Fibroblast of lung (primary cell): ENCODE measurements at regions not wholly inside any gene's neighbourhood (a gene's known extent, or its start where the extent isn't known, plus 50 kb on each side); places are given as distances from the start of the nearest gene placed in this dataset.

Experiments used
- DNase-seq, 2 donors: peaks; one replicate each; pipeline versions ENCODE4 v3.0.0 to v3.0.0-alpha.2; 2010; ENCODE audit warnings: low read depth in 2 of 2
- H2AFZ ChIP-seq: 2 replicates; pipeline ENCODE4 v1.5.1; 2012; ENCODE audit warnings: low read length, control low read depth, inconsistent platforms
- H3K27ac ChIP-seq: 2 replicates; pipeline ENCODE4 v1.5.1; 2011; ENCODE audit warnings: low read length, control low read depth; ENCODE audit not compliant: insufficient read depth
- H3K27me3 ChIP-seq: 2 replicates; pipeline ENCODE4 v1.5.1; 2011; ENCODE audit warnings: mild to moderate bottlenecking, low read length; ENCODE audit not compliant: control insufficient read depth, insufficient read depth
- H3K36me3 ChIP-seq: 2 replicates; pipeline ENCODE4 v1.5.1; 2011; ENCODE audit warnings: low read length; ENCODE audit not compliant: control insufficient read depth, insufficient read depth
- H3K4me1 ChIP-seq: 2 replicates; pipeline ENCODE4 v1.5.1; 2011; ENCODE audit warnings: low read length; ENCODE audit not compliant: control insufficient read depth, insufficient read depth; ENCODE audit errors: extremely low read depth
- H3K4me2 ChIP-seq: 2 replicates; pipeline ENCODE4 v1.5.1; 2011; ENCODE audit warnings: low read length, control low read depth; ENCODE audit not compliant: insufficient read depth; ENCODE audit errors: extremely low read depth
- H3K4me3 ChIP-seq, 4 experiments: fragments of 200-600 bp in 1 of 4; sonication (generic) in 1 of 4; replicated peaks in 1 of 4; 2 replicates each; pipeline ENCODE4 v1.5.1; 2011 to 2016; ENCODE audit warnings: low read length in 4 of 4, low read depth in 3 of 4, mild to moderate bottlenecking in 3 of 4, control low read depth in 2 of 4, inconsistent platforms in 1 of 4, mixed read lengths in 1 of 4; ENCODE audit not compliant: insufficient read depth in 1 of 4; ENCODE audit errors: control extremely low read depth in 1 of 4
- H3K79me2 ChIP-seq: 2 replicates; pipeline ENCODE4 v1.5.1; 2012; ENCODE audit warnings: mild to moderate bottlenecking, low read length, inconsistent platforms; ENCODE audit not compliant: control insufficient read depth, insufficient read depth
- H3K9ac ChIP-seq: 2 replicates; pipeline ENCODE4 v1.5.1; 2011; ENCODE audit warnings: mild to moderate bottlenecking, low read length, control low read depth; ENCODE audit not compliant: insufficient read depth
- H3K9me3 ChIP-seq: 2 replicates; pipeline ENCODE4 v1.5.1; 2012; ENCODE audit warnings: low read depth, low read length; ENCODE audit not compliant: control insufficient read depth, insufficient read depth
- H4K20me1 ChIP-seq: 2 replicates; pipeline ENCODE4 v1.5.1; 2011; ENCODE audit warnings: low read length; ENCODE audit not compliant: control insufficient read depth, insufficient read depth; ENCODE audit errors: extremely low read depth
- EZH2 ChIP-seq: IDR thresholded peaks from 2 replicates; pipeline ENCODE4 v1.5.1; 2012; ENCODE audit warnings: low read length, control low read depth, mild to moderate bottlenecking; ENCODE audit errors: missing control alignments
- TF ChIP-seq, protein P1 (sequence below), 2 donors: IDR thresholded peaks in 1 of 2; conservative IDR thresholded peaks in 1 of 2; 1 replicate in 1 of 2; 2 replicates in 1 of 2; pipeline ENCODE4 v1.5.1; 2011 to 2012; ENCODE audit warnings: low read length in 2 of 2, control low read depth in 1 of 2, inconsistent platforms in 1 of 2, low read depth in 1 of 2, mild to moderate bottlenecking in 1 of 2

DNA sequence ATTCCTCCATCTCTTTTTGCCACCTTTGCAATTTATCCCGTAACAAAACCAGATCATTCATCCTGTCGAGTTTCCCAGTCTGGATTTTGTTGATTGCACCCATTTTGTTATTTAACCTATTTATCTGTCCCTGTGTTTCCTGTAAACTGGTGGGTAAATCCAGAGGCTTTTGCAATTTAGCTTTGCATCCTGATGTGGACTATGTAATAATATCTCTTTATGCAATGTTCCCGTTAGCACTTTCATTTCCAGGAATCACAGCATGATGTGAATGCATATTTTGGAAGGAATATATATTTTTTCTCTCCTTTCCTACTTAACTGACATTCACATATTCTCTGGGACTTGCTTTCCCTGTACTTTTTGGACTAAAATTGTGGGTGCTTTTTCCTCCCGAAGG is 240.3 kb upstream of the GAS1 start:
- DNase-seq = no peak
- Histone ChIP-seq H3K9me3 (no peaks in the 10 kb centered on the region), H3K79me2 (no peaks in the 10 kb centered on the region), H3K4me2 (no peak overlapping the region), H3K4me3 (no peak overlapping the region), H3K27ac (no peak overlapping the region), H4K20me1 (no peaks in the 10 kb centered on the region), H3K4me1 (no peaks in the 10 kb centered on the region), H3K27me3 (no peaks in the 10 kb centered on the region), H2AFZ (no peak overlapping the region), H3K9ac (no peak overlapping the region), H3K36me3 (no peaks in the 10 kb centered on the region)
- TF ChIP-seq EZH2 = no peak
- TF ChIP-seq, protein P1, sequence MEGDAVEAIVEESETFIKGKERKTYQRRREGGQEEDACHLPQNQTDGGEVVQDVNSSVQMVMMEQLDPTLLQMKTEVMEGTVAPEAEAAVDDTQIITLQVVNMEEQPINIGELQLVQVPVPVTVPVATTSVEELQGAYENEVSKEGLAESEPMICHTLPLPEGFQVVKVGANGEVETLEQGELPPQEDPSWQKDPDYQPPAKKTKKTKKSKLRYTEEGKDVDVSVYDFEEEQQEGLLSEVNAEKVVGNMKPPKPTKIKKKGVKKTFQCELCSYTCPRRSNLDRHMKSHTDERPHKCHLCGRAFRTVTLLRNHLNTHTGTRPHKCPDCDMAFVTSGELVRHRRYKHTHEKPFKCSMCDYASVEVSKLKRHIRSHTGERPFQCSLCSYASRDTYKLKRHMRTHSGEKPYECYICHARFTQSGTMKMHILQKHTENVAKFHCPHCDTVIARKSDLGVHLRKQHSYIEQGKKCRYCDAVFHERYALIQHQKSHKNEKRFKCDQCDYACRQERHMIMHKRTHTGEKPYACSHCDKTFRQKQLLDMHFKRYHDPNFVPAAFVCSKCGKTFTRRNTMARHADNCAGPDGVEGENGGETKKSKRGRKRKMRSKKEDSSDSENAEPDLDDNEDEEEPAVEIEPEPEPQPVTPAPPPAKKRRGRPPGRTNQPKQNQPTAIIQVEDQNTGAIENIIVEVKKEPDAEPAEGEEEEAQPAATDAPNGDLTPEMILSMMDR (conservative IDR thresholded peaks at IDR 0.05 in 1 of 2, IDR thresholded peaks at IDR 0.05 in 1 of 2; ENCODE audit: low read depth in 1 of 2, low read length in 2 of 2) = no peak

DNA sequence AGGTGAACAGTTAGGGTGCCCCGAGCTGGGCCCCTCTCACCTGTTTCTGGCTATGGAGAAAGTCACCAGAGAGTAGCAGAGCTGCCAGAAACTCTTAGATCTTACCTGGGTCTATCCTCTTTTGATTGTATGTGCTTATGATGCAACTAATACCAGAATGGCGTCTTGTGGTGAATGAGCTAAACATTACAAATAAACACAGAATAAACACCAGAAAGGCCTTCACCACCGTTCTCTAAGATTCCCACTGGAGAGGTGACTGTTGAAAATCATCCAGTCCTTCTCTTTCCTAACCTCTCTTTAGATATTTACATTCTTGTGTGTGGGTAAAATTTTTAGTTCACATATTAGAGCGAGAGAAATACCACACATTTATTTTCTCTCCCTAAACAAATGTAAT is 241.7 kb upstream of the GAS1 start:
- peaks cover 2% of the 10 kb centered on the region for H3K4me1 ChIP-seq
- no peak overlapping the region for H3K9ac ChIP-seq
- no peaks in the 10 kb centered on the region for H4K20me1 ChIP-seq
- H3K4me2 ChIP-seq = no peak overlapping the region
- no peak overlapping the region for H2AFZ ChIP-seq
- no peak overlapping the region for H3K27ac ChIP-seq
- TF ChIP-seq, protein P1 (conservative IDR thresholded peaks at IDR 0.05 in 1 of 2, IDR thresholded peaks at IDR 0.05 in 1 of 2; ENCODE audit: low read depth in 1 of 2, low read length in 2 of 2) = no peak
- TF ChIP-seq EZH2 = no peak
- H3K4me3 ChIP-seq = no peak overlapping the region
- no peaks in the 10 kb centered on the region for H3K79me2 ChIP-seq
- no peaks in the 10 kb centered on the region for H3K9me3 ChIP-seq
- H3K27me3 ChIP-seq = no peaks in the 10 kb centered on the region
- peak in 1 of 2 donors; percentile 24 for DNase-seq
- H3K36me3 ChIP-seq = no peaks in the 10 kb centered on the region

DNA sequence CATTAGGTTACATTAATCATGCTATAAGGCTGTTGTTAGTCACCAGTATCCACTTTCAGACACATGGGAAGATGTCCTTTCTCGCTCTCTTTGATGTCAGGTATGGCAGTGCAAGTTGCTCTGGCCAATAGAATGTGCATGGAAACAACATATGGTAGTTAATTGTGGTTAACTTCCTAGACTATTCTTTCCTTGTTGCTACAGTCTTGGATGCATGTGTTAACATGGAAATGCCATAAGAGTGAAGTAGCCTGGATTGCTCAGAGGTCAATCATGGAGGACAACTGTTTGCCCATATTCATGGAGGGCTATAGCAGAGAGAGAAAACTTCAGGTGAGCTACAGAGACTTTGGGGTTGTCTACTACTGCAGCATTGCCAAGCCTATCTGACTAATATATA is 245.8 kb upstream of the GAS1 start:
- no peaks in the 10 kb centered on the region for H3K9me3 ChIP-seq
- no peak overlapping the region for H2AFZ ChIP-seq
- TF ChIP-seq, protein P1 (conservative IDR thresholded peaks at IDR 0.05 in 1 of 2, IDR thresholded peaks at IDR 0.05 in 1 of 2; ENCODE audit: low read depth in 1 of 2, low read length in 2 of 2) = no peak
- TF ChIP-seq EZH2 = no peak
- H3K9ac ChIP-seq = no peak overlapping the region
- no peaks in the 10 kb centered on the region for H3K36me3 ChIP-seq
- DNase-seq = peak in 1 of 2 donors; percentile 43
- H3K27ac ChIP-seq = no peak overlapping the region
- no peaks in the 10 kb centered on the region for H3K27me3 ChIP-seq
- no peaks in the 10 kb centered on the region for H3K79me2 ChIP-seq
- H3K4me2 ChIP-seq = peak overlapping the region; percentile 19
- H4K20me1 ChIP-seq = no peaks in the 10 kb centered on the region
- H3K4me1 ChIP-seq = peaks cover 8% of the 10 kb centered on the region
- H3K4me3 ChIP-seq = no peak overlapping the region
